KMS-11 (cell line): ENCODE measurements at regions not wholly inside any gene's neighbourhood (a gene's known extent, or its start where the extent isn't known, plus 50 kb on each side); places are given as distances from the start of the nearest gene placed in this dataset.

Experiments
- H2AFZ ChIP-seq: fragments of 200-600 bp; sonication (generic); 2 replicates; pipeline ENCODE4 v1.6.1; 2016; ENCODE audit warnings: antibody characterized with exemption, mixed run types, low read depth
- H3K27ac ChIP-seq: fragments of 200-600 bp; sonication (generic); 2 replicates; pipeline ENCODE4 v1.6.1; 2016; ENCODE audit warnings: mild to moderate bottlenecking, mixed run types
- H3K27me3 ChIP-seq: fragments of 200-600 bp; sonication (generic); 2 replicates; pipeline ENCODE4 v1.6.1; 2017; ENCODE audit warnings: mild to moderate bottlenecking, low read depth, mixed run types, moderate library complexity; ENCODE audit not compliant: insufficient read depth
- H3K36me3 ChIP-seq: fragments of 200-600 bp; sonication (generic); 2 replicates; pipeline ENCODE4 v1.6.1; 2017; ENCODE audit warnings: mild to moderate bottlenecking, mixed run types; ENCODE audit not compliant: insufficient read depth
- H3K4me1 ChIP-seq: fragments of 200-600 bp; sonication (generic); 2 replicates; pipeline ENCODE4 v1.6.1; 2016; ENCODE audit warnings: mild to moderate bottlenecking, low read depth, mixed run types; ENCODE audit not compliant: poor library complexity, severe bottlenecking
- H3K4me2 ChIP-seq: fragments of 200-600 bp; sonication (generic); 2 replicates; pipeline ENCODE4 v1.7.0; 2016; ENCODE audit warnings: mild to moderate bottlenecking, mixed run types
- H3K4me3 ChIP-seq: fragments of 200-600 bp; sonication (generic); IDR thresholded peaks from 2 replicates; pipeline ENCODE4 v1.6.1; 2017; ENCODE audit warnings: low read depth, low read length, mixed read lengths; ENCODE audit not compliant: insufficient read depth
- H3K79me2 ChIP-seq: fragments of 200-600 bp; sonication (generic); 2 replicates; pipeline ENCODE4 v1.6.1; 2016; ENCODE audit warnings: low read depth, mixed run types; ENCODE audit not compliant: insufficient read depth
- H3K9ac ChIP-seq: fragments of 200-600 bp; sonication (generic); 2 replicates; pipeline ENCODE4 v1.6.1; 2016; ENCODE audit warnings: mild to moderate bottlenecking, mixed run types
- H4K20me1 ChIP-seq: fragments of 200-600 bp; sonication (generic); 2 replicates; pipeline ENCODE4 v1.6.1; 2016; ENCODE audit warnings: mild to moderate bottlenecking, mixed run types; ENCODE audit not compliant: insufficient read depth
- CTCF ChIP-seq: fragments of 200-600 bp; sonication (generic); conservative IDR thresholded peaks from 2 replicates; pipeline ENCODE4 v1.6.1; 2017; ENCODE audit warnings: low read depth, mild to moderate bottlenecking, antibody characterized with exemption, low read length, moderate library complexity, mixed read lengths

GRCh38 chr1:221337106-221337505 is 404.8 kb downstream of the DUSP10 start:
- no peaks in the 10 kb centered on the region for H3K36me3 ChIP-seq
- no peak for TF ChIP-seq CTCF

GRCh38 chr1:221343136-221343535 is 398.8 kb downstream of the DUSP10 start:
- Histone ChIP-seq H3K4me2 (no peak overlapping the region), H3K36me3 (no peaks in the 10 kb centered on the region)

More at GRCh38 chr1:221337106-221337505, 404.8 kb downstream of the DUSP10 start:
- no peaks in the 10 kb centered on the region for H3K79me2 ChIP-seq
- no peak overlapping the region for H3K27ac ChIP-seq
- H3K4me3 ChIP-seq = no peak overlapping the region
- H3K4me1 ChIP-seq = no peaks in the 10 kb centered on the region
- H3K4me2 ChIP-seq = no peak overlapping the region
- H3K9ac ChIP-seq = no peak overlapping the region
- H2AFZ ChIP-seq = no peak overlapping the region
- no peaks in the 10 kb centered on the region for H3K27me3 ChIP-seq
- H4K20me1 ChIP-seq = no peaks in the 10 kb centered on the region

GRCh38 chr1:221343607-221344006 is 398.3 kb downstream of the DUSP10 start:
- Histone ChIP-seq H3K27me3 (no peaks in the 10 kb centered on the region), H2AFZ (no peak overlapping the region), H3K4me3 (no peak overlapping the region), H3K9ac (no peak overlapping the region), H3K27ac (no peak overlapping the region), H3K4me2 (no peak overlapping the region), H3K36me3 (no peaks in the 10 kb centered on the region), H3K79me2 (no peaks in the 10 kb centered on the region), H4K20me1 (no peaks in the 10 kb centered on the region), H3K4me1 (no peaks in the 10 kb centered on the region)
- TF ChIP-seq CTCF = no peak

More at GRCh38 chr1:221343136-221343535, 398.8 kb downstream of the DUSP10 start:
- H3K4me1 ChIP-seq = no peaks in the 10 kb centered on the region
- no peaks in the 10 kb centered on the region for H4K20me1 ChIP-seq
- TF ChIP-seq CTCF = no peak
- no peaks in the 10 kb centered on the region for H3K79me2 ChIP-seq
- no peak overlapping the region for H3K9ac ChIP-seq
- no peak overlapping the region for H3K4me3 ChIP-seq
- no peak overlapping the region for H3K27ac ChIP-seq
- H2AFZ ChIP-seq = no peak overlapping the region
- no peaks in the 10 kb centered on the region for H3K27me3 ChIP-seq

GRCh38 chr1:221344693-221345092 is 397.2 kb downstream of the DUSP10 start:
- no peak overlapping the region for H2AFZ ChIP-seq
- H3K4me2 ChIP-seq = no peak overlapping the region
- H3K27ac ChIP-seq = no peak overlapping the region
- H3K27me3 ChIP-seq = no peaks in the 10 kb centered on the region
- H3K4me3 ChIP-seq = no peak overlapping the region
- no peak for TF ChIP-seq CTCF
- H3K79me2 ChIP-seq = no peaks in the 10 kb centered on the region
- no peaks in the 10 kb centered on the region for H3K4me1 ChIP-seq
- H3K9ac ChIP-seq = no peak overlapping the region
- no peaks in the 10 kb centered on the region for H3K36me3 ChIP-seq
- H4K20me1 ChIP-seq = no peaks in the 10 kb centered on the region
